GM21381 (cell line): ENCODE measurements at regions not wholly inside any gene's neighbourhood (a gene's known extent, or its start where the extent isn't known, plus 50 kb on each side); places are given as distances from the start of the nearest gene placed in this dataset.
A peak's percentile ranks its signal among the peaks of the same experiment; 100 is the strongest.
"Not testable (repeated sequence)": the region's sequence is repeated elsewhere in the genome, so short reads cannot be mapped to it uniquely, and the experiment has no call there.

ENCODE experiments used
- ATAC-seq: cut with Tn5 transposase; IDR thresholded peaks from one replicate; pipeline ENCODE4 v1.9.1; 2021; ENCODE audit warnings: mild to moderate bottlenecking, moderate library complexity; ENCODE audit not compliant: unreplicated experiment

DNA sequence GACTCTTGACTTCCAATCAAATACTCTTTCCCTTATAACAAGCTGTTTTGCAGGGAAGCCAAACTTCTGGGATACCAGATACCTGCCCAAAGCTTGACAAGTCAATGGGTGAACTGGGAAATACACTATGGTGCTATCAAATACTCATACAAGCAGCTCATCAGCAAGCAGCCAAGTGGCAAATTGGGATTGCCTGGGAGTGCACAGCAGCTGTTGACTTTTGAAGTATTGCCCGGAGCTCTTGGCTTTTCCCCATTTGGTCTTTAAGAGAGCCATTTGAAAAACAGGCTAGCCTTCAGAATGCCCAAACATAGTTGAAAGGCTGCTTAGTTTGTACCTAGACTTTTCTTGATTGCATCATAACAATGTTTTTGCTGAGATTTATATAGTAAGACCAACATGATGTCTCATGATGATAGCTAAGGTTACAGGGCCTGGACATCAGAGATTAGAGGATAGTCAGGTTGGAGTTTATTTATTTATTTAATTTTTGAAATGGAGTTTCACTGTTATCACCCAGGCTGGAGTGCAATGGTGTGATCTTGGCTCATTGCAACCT lies 210.1 kb upstream of the ZNF608 start:
- ATAC-seq = no peak

DNA sequence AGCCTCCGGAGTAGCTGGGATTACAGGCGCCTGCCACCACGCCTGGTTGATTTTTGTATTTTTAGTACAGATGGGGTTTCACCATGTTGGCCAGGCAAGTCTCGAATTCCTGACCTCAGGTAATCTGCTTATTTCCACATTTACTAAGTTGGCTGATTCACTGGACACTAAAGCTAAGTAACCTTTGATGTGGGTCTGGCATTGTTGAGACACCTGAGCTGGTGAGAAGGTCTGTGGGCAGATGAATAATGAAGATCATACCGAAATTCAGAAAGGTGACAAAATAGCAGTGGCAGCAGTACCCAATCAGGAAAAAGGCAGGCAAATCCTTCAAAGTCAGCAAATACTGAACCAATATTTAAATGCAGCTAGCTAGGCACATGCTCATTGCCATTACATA lies 210.6 kb upstream of the ZNF608 start:
- no peak for ATAC-seq

DNA sequence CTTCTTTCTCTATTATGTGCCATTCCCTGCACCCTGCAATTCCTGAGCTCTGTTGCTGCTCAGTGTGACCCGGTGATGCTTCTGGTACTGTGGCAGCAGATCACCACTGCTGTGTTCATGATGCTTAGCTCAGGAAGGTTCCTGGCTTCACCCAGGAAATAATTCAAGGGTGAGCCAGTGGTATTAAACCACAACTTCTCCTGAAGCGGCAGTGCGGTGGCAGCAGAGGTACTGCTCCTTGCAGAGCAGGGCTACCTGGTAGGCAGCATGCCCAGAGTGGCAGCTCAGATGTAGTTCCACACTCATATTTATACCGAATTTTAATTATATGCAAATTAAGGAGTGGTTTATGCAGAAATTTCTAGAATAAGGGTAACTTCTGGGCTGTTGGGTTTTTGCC lies 213.8 kb upstream of the ZNF608 start:
- ATAC-seq = no peak

DNA sequence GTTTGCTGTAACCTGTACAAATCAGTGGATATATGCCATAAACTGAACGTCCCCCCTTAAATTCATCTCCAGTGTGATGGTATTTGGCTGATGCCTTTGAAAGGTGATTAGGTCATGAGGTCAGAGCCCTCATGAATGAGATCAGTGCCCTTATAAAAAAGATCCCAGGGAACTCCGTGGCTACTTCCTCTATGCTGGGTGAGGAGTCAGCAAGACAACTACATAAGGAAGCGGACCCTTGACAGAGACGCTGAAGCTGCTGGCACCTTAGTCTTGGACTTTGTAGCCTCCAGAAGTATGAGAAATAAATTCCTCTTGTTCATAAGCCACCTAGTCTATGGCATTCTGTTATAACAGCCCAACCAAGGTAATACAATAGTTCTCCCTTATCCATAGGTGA lies 215.1 kb upstream of the ZNF608 start:
- no peak for ATAC-seq

DNA sequence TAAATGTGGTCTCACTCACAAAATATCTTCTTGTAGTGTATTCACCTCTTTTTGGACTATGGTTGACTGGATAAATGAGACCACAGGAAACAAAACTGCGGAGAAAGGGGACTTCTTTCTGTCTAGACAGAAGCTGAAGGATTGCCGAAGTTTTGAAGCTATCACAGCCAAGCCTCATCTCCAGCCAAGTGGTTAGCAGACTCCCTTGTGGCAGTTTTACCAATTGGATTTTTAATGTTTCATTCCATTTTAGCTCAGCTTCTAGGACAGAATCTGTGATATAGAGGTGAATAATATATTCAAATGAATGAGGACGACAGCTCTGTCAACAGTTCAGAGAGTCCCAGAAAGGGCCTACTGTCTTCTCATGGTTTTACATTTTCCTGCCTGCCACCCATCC lies 215.7 kb upstream of the ZNF608 start:
- no peak for ATAC-seq

DNA sequence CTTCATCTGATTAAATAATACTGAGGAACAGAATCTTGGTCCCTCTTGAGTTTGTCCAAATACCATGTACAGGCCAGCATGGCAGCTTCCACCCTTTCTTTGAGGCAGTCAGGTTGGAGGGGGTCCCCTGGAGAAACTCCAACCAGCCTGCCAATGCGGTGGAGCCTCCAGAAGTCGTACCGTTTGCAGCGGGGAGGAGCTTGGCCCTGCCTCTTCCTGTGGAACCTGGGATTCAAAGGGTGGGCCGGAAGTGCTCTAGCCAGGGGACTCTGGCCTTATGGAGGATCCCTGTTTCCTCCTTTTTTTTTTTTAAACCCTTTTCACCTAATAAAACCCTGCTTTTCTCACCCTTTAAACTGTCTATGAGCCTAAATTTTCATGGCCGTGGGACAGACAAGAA lies 216.3 kb upstream of the ZNF608 start:
- ATAC-seq = no peak

DNA sequence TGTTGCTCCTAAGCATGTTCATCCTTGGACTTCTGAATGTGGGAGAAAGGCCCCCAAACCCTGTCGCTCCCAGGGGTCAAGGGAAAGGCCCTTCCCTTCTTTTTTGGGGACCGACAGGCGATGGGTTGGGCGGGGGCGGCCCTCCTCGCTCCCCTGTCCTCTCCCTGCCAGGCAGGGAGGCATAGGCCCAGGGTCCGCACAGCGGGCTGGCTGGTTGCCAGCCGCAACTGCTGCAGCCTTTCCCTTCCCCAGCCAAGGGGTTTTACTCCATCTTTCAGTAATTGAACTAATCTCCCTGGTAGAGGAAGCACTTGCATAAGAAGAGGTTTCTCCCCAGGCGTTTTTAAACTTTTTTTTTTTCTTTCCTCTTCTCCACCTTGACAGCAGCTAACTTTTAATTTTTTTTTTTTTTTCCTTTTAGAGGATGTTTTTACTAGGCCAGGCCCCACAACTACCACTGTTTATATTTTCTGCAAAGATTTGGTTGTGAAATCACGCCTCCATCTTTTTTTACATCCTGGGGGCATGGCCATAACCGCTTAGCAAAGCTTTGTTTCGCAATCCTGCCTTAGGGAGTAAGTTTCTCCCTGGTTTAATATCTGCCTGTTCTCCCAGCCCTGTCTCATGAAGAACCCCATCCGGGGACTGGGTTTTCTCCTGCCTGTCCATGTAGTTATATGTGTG lies 216.9 kb upstream of the ZNF608 start:
- no peak for ATAC-seq

DNA sequence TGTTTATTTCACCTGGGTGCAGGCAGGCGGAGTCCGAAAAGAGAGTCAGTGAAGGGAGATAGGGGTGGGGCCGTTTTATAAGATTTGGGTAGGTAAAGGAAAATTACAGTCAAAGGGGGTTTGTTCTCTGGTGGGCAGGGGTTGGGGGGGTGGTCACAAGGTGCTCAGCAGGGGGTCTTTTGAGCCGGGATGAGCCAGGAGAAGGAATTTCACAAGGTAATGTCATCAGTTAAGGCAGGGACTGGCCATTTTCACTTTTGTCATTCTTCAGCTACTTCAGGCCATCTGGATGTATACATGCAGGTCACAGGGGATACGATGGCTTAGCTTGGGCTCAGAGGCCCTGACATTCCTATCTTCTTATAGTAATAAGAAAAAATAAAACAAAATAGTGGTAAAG lies 220.3 kb upstream of the ZNF608 start:
- not testable (repeated sequence) for ATAC-seq

DNA sequence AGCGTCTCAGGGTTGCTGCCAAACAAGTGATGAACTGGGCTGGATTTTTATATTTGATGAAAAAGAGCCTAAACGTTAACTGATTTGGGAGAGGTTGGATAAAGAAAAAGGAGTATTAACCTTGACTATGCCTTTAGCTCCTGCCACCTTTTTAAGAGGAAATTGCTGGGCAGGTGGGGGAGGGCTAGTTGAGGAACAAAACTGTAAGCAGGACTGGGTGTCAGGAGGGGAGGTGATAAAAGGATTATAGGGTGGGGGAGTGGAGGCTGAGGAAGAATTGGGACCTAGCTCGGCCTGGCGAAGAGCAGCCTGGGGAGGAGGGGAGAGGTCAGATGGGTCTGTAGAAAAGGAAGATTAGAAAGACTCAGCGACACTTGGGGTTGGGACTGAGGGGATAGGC lies 223.9 kb upstream of the ZNF608 start:
- not testable (repeated sequence) for ATAC-seq

DNA sequence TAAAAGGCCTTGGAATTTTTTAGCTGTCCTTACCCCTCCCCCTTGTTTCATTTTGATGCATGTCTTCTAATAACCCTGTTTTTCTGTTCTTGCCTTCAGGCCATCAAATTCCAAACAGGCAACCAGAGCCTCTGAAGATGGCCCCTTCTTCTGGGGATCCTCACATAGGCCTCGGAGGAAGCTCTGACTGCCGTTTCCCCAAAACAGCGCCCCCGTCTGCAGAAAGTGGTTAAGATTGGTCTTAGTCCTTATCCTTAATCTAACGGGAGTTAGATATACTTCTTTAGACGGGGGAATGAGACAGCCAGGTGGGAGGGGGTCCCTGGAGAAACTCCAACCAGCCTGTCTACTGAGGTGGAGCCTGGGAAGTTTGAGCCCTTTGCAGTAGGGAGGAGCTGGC lies 226.3 kb upstream of the ZNF608 start:
- no peak for ATAC-seq

DNA sequence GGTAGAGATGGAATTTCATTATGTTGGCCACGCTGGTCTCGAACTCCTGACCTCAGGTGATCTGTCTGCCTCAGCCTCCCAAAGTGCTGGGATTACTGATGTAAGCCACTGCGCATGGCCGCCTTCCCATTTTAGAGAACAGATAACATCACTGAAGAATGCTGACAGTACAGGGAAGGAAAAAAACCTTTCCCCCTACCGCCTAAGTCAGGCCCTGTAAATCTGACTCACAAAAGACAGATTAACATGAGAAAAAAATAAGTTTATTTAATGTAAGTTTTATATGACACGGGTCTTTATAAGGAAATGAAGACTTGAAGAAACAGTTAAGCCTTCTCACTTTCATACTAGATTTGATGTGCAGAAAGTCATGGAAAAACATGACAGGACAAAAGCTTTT lies 227.2 kb upstream of the ZNF608 start:
- no peak for ATAC-seq

DNA sequence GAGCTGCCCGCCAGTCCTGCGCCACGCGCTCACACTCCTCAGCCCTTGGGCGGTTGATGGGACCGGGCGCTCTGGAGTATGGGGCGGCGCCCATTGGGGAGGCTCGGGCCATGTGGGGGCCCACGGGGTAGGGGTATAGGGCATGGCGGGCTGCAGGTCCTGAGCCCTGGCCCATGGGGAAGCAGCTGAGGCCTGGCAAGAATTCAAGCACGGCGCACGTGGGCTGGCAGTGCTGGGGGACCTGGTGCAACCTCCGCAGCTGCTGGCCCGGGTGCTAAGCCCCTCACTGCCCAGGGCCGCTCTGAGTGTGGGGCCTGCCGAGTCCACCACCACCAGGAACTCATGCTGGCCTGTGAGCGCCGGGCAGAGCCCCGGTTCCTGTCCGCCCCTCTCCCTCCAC lies 229.6 kb upstream of the ZNF608 start:
- ATAC-seq = no peak

DNA sequence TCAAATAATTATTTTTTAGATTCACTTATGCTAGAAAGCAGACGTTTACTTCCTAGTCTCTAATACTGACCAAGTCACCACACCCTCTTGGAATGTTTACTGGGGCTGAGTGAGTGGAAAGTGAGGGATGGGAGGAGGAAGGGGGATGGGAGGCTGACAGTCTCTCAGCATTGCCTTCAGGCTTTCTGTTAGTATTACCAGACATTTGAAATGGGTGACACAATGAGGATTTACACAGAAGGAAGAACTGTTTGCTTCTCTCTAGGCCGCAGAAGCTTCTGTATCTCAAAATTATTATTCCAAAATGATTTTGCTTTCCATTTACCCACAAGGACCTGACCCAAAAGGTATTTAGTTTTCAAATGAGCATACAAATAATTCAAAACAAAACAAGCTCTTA lies 232.8 kb upstream of the ZNF608 start:
- ATAC-seq = no peak

DNA sequence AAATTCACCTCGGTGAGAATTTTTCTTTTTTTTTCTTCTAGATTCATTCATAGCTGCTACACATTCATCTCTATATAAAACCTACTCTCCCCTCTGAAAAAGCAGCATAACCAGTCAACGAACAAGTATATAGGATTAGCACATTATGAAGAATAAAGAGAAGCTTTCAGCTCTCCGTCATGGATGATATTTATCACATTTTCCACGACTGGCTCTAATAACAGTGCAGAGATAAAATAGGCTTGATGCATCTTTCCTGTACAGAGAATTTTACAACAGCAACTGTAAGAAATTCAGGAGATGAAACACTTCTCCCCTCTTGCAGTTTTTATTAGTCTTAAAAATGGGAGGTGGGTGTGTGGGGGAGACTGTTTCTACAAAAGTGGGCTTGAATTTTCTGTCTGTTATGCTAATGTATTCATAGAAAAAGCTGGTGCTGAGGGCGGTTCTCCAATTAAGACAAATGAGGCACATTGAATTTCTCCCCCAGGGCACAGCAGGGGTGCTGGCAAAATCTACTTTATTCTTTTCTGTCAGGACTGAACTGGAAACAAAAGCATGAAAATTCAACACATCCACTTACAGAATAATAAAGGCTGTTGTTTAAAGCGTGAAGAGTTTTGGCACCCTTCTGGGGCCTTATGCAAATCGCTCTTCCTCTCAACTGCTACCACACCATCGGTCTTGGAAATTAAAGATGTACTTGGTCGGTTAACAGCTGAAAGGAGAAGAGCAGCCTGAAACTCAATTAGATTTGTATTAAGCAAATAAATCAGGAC lies 233.9 kb upstream of the ZNF608 start:
- ATAC-seq = peak; percentile 95

DNA sequence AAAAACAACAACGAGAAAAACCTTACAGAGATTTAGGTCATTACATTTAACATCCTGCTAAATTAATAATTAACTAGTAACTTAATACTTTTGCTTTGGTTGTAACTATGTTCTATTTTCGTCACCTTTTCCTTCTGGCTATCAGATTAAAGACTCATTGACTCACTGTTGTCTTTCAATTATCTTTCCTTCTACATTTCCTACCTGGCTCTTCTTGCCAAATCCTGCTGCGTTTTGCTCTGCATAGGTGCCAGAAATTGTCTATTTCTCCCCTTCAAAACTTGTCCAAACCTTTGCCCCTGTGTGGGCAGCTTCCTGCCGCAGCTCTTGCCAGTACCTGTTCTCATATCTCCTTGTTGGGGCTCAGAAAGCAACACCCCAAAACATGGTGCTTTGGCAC lies 235.5 kb upstream of the ZNF608 start:
- ATAC-seq = no peak

DNA sequence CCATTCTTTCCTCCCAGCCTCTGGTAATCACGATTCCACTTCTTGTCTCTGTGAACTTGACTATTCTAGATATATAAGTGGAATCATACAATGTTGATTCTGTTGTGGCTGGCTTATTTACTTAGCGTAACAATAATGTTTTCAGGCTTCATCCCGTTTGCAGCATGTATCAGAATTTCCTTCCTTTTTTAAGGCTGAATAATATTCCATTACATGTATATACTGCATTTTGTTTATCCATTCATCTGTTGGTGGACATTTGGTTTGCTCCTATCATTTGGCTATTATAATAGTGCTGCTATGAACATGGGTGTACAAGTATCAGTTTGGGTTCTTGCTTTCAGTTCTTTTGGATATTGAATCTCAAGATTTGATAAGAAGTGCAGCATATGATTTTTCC lies 239.7 kb upstream of the ZNF608 start:
- no peak for ATAC-seq

DNA sequence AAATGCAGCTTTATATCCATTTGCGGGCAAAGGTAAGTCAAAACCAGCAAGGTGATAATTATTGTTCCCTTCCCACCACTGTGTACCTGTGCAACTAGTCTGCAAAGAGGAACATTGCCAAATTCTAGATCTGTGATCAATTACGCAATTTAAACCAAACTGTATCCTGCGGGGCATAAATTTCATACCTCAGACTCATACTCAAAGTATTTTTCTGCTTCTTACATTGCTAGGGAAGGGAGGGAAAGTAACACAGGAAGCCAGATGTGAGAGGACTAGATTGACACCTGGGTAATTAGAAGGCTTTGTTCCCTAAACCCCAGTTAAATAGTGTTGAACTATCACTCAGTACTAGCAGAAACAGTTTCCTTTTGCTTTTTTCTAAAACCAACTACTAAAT lies 240.2 kb upstream of the ZNF608 start:
- ATAC-seq = no peak

DNA sequence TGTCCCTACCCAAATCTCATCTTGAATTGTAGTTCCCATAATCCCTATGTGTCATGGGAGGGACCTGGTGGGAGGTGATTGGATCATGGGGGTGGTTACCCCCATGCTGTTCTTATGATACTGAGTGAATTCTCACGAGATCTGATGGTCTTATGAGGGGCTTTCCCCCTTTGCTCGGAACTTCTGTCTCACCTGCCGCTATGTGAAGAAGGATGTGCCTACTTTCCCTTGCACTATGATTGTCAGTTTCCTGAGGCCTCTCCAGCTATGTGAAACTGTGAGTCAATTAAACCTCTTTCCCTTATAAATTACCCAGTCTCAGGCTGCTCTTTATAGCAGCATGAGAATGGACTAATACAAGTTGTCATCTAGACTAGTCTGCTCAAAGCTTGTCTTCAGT lies 241.3 kb upstream of the ZNF608 start:
- ATAC-seq = not testable (repeated sequence)

DNA sequence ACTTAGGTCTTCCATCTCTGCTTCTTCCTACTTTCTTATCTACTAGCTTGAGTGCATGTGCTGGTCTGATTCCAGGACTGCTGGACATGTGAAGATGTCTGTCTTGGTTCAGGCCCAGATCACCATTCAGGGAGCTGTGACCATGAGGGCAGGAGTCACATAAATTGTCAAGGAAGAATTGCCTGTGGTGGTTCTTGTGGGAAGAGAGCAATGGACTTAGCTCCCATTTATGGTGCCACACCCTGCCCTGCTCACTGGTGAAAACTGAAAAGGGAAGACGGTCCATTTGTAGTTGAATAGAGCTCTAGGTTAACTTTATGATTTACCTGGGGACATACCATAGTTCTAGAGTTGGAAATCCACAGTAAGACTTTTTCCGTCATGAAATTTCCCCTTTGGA lies 244.3 kb upstream of the ZNF608 start:
- no peak for ATAC-seq

DNA sequence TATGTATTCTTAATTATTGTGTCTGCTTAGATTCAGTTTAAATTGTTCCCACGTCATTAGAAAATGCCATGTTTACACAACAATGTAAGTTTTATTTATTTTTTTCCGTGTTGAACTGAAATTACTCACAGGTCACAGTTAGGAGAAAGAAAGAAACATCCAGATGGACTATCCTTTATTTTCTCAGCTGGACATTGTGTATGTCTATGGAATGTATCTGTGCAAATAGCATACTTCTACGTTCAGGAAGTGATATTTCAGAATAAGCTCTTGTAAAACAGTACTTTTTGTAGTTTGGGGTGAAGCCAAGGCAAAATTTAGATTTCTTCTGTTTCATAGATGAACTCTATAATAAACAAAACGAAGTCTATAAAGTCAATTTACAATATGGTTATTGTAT lies 249.0 kb upstream of the ZNF608 start:
- ATAC-seq = no peak

DNA sequence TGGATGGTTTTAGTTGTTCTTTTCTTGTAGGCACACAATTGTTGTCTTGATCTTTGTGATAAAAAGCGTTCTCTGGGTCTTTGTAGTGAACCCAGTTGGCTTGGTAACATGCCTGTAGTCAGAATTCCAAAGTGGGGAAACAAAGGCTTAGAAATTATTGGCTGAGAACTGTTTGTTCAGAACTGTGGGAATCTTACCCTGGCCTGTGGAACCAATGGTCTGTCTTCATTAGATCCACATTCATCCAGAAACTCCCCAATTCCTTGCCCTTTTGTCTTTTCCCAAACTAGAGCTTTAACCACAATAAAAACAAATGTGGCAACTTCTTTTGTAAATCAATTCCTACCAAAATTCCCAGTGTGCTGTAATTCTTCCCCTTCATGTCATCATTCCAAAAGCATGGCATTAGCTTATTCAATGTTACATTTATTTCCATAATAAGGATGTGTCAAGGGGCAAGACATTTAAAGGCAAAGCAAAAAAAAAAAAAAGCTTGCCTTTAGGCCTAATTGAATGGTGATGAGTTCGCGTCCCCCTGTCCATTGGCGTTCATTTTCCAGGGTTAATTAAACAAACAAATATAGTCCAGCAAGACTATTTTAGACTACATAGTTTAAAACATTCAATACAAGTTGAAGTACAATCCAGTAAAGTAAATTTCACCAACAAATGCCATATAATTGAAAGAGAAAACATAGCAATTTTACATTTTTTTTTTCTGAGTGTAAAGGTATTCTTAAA lies 249.8 kb upstream of the ZNF608 start:
- ATAC-seq = no peak

DNA sequence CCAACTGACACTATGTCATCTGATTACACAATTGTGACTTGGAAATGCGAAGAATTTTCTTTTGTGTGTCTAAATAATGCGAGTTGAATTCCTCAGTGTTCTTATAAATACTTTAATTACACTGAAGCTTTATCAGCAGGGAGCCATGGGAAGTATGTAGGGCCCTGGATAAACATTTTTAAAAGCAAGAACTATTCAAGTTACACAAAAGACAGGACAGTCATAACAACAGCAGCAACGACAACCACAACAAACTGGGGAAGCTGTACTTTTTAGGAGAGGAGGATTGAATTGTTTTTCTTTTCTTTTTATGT lies 250.3 kb upstream of the ZNF608 start:
- no peak for ATAC-seq
